Epithelial cell of esophagus (primary cell): ENCODE measurements at regions not wholly inside any gene's neighbourhood (a gene's known extent, or its start where the extent isn't known, plus 50 kb on each side); places are given as distances from the start of the nearest gene placed in this dataset.

Experiments used
- DNase-seq: peaks from one replicate; pipeline ENCODE4 v3.0.0; 2010; ENCODE audit warnings: low read depth
- H3K4me3 ChIP-seq: 2 replicates; pipeline ENCODE4 v1.5.1; 2011; ENCODE audit warnings: mild to moderate bottlenecking, low read length, control low read depth
- TF ChIP-seq, protein P1 (sequence below): IDR thresholded peaks from 2 replicates; pipeline ENCODE4 v1.5.1; 2011; ENCODE audit warnings: low read depth, mild to moderate bottlenecking, low read length, control low read depth, inconsistent platforms; ENCODE audit not compliant: insufficient read depth; ENCODE audit errors: missing control alignments

- no peak overlapping the region for H3K4me3 ChIP-seq
- TF ChIP-seq, protein P1, sequence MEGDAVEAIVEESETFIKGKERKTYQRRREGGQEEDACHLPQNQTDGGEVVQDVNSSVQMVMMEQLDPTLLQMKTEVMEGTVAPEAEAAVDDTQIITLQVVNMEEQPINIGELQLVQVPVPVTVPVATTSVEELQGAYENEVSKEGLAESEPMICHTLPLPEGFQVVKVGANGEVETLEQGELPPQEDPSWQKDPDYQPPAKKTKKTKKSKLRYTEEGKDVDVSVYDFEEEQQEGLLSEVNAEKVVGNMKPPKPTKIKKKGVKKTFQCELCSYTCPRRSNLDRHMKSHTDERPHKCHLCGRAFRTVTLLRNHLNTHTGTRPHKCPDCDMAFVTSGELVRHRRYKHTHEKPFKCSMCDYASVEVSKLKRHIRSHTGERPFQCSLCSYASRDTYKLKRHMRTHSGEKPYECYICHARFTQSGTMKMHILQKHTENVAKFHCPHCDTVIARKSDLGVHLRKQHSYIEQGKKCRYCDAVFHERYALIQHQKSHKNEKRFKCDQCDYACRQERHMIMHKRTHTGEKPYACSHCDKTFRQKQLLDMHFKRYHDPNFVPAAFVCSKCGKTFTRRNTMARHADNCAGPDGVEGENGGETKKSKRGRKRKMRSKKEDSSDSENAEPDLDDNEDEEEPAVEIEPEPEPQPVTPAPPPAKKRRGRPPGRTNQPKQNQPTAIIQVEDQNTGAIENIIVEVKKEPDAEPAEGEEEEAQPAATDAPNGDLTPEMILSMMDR, result no peak
- no peak for DNase-seq
Observed at GRCh38 chr14:36450550-36450949, 69.5 kb downstream of the NKX2-1 start.

- TF ChIP-seq, protein P1, result no peak
- no peak overlapping the region for H3K4me3 ChIP-seq
- no peak for DNase-seq
Observed at GRCh38 chr14:36449903-36450302, 70.1 kb downstream of the NKX2-1 start.

DNA sequence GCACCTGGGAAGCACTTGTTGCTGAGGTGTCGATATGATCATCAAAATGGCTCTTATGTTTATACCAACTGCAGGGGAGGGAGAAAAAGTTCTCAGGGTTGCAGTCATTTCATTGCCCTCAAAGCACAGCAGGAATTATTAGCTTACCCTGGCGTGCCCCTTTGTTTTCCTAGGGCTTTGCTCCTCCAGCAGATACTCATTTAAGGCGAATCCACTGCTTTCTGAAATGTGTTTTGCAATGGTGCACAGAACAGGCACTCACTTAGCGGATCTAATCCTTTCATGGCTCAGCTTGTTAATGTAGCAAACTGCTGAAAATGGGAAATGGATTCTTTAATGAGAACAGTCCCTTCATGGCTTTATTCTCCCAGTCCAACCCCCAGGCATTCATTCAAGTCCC, 76.7 kb downstream of the NKX2-1 start:
- no peak for DNase-seq
- no peak overlapping the region for H3K4me3 ChIP-seq
- TF ChIP-seq, protein P1, result no peak

DNA sequence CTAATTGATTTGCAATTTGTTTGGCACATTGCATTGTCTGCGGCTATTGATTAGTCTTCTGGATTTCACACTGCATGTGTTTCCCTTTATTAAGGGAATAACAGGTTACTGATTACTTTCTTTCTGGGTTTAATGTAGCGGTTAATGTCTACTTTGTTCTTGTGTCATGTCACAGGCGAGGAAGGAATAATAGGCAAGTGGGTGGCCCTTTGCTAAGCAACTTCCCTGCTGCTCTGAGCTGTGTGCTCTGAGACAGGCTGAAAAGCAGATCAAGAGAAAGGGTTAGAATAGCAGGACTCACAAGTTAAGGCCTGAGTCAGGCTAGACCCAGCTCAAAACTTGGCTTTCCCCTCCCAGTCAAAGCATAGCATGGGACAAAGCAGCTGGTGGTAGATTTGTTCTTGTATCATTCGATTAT, 77.2 kb downstream of the NKX2-1 start:
- TF ChIP-seq, protein P1, result no peak
- DNase-seq, result no peak
- H3K4me3 ChIP-seq, result no peak overlapping the region

- no peak overlapping the region for H3K4me3 ChIP-seq
- no peak for DNase-seq
- TF ChIP-seq, protein P1, result no peak
Observed at GRCh38 chr14:36441283-36441682, 78.7 kb downstream of the NKX2-1 start.

- H3K4me3 ChIP-seq, result no peak overlapping the region
- no peak for DNase-seq
- TF ChIP-seq, protein P1, result no peak
Observed at GRCh38 chr14:36439766-36440165, 80.3 kb downstream of the NKX2-1 start.

- TF ChIP-seq, protein P1, result no peak
- DNase-seq, result no peak
- H3K4me3 ChIP-seq, result no peak overlapping the region
Observed at GRCh38 chr14:36438883-36439282, 81.1 kb downstream of the NKX2-1 start.
